ENCODE measurements at regions not wholly inside any gene's neighbourhood (a gene's known extent, or its start where the extent isn't known, plus 50 kb on each side); places are given as distances from the start of the nearest gene placed in this dataset.
A peak's percentile ranks its signal among the peaks of the same experiment; 100 is the strongest.

DNA sequence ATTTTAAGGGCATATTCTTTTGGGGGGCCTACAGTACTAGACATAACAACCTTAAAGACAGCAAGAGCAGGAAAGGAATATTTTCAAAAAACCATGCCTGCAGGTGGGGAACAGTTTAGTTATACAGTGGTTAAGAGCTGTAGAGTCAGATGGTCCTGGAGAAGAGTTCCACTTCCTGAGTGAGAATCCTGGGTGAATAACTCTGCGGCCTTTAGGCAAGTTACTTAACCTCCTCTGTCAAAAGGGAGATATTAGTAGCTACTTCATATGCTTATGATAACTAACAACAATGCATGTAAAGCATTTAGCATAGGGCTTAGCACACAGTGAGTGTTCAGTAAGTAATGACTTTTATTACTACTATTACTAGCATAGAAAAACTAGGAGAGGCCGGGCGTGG is 119.2 kb upstream of the TAB2 start:
- no peaks in the 10 kb centered on the region for H3K4me1 ChIP-seq (ENCODE audit: insufficient read depth, low read length)
- H3K27me3 ChIP-seq (ENCODE audit: insufficient read depth, low read length) = peaks cover 2% of the 10 kb centered on the region
- no peaks in the 10 kb centered on the region for H3K9me3 ChIP-seq (ENCODE audit: low read depth, low read length)
- H3K79me2 ChIP-seq (ENCODE audit: insufficient read depth, low read length) = no peaks in the 10 kb centered on the region
- no peaks in the 10 kb centered on the region for H3K36me3 ChIP-seq (ENCODE audit: insufficient read depth, low read length)
- TF ChIP-seq, protein P1, sequence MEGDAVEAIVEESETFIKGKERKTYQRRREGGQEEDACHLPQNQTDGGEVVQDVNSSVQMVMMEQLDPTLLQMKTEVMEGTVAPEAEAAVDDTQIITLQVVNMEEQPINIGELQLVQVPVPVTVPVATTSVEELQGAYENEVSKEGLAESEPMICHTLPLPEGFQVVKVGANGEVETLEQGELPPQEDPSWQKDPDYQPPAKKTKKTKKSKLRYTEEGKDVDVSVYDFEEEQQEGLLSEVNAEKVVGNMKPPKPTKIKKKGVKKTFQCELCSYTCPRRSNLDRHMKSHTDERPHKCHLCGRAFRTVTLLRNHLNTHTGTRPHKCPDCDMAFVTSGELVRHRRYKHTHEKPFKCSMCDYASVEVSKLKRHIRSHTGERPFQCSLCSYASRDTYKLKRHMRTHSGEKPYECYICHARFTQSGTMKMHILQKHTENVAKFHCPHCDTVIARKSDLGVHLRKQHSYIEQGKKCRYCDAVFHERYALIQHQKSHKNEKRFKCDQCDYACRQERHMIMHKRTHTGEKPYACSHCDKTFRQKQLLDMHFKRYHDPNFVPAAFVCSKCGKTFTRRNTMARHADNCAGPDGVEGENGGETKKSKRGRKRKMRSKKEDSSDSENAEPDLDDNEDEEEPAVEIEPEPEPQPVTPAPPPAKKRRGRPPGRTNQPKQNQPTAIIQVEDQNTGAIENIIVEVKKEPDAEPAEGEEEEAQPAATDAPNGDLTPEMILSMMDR (IDR thresholded peaks at IDR 0.05; ENCODE audit: extremely low read depth, low read depth, low read length) = no peak
- no peak for DNase-seq (ENCODE audit: insufficient read length, low spot score, missing footprints)
- H2AFZ ChIP-seq (ENCODE audit: low read length) = no peak overlapping the region
- no peak overlapping the region for H3K27ac ChIP-seq (ENCODE audit: low read depth, low read length)
- H4K20me1 ChIP-seq (ENCODE audit: insufficient read depth, low read length) = no peaks in the 10 kb centered on the region
- H3K4me3 ChIP-seq (ENCODE audit: insufficient read depth, low read length) = no peak overlapping the region
- H3K4me2 ChIP-seq (ENCODE audit: insufficient read depth, low read length) = no peak overlapping the region

DNA sequence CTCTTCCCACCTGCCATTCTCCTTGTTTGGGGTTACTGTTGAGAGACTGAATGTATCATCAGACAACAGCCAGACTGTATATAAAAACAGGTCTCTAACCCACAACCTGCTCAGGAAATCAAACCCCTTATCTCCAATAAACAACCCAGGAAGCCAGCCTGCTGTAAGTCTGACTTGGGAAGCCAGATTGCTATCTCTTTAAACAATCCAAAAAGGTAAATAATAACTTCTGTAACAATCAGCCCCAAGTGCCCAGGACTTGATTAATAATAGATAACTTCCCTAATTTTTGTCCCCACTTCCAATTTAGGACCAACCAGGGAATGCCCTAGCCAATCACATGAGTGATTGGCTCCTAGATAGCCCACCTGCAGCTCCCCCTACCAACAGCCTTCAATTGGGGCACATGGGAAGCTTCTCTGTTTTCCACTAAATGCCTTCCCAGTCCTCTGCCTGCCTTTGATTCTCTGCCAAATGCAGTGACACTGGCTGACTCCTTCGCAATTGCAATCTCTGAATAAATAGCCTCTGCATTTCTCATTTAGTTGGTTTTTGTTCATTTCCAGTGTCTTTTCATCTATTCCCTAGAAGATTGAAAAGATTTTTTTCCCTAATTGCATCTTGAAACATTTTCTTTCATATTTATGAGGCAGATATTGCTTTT is 117.1 kb upstream of the TAB2 start:
- H3K4me3 ChIP-seq (ENCODE audit: insufficient read depth, low read length) = no peak overlapping the region
- H2AFZ ChIP-seq (ENCODE audit: low read length) = no peak overlapping the region
- no peaks in the 10 kb centered on the region for H4K20me1 ChIP-seq (ENCODE audit: insufficient read depth, low read length)
- H3K27ac ChIP-seq (ENCODE audit: low read depth, low read length) = no peak overlapping the region
- no peaks in the 10 kb centered on the region for H3K79me2 ChIP-seq (ENCODE audit: insufficient read depth, low read length)
- DNase-seq (ENCODE audit: insufficient read length, low spot score, missing footprints) = no peak
- H3K9me3 ChIP-seq (ENCODE audit: low read depth, low read length) = no peaks in the 10 kb centered on the region
- no peaks in the 10 kb centered on the region for H3K4me1 ChIP-seq (ENCODE audit: insufficient read depth, low read length)
- TF ChIP-seq, protein P1 (IDR thresholded peaks at IDR 0.05; ENCODE audit: extremely low read depth, low read depth, low read length) = no peak
- no peaks in the 10 kb centered on the region for H3K36me3 ChIP-seq (ENCODE audit: insufficient read depth, low read length)
- H3K27me3 ChIP-seq (ENCODE audit: insufficient read depth, low read length) = no peaks in the 10 kb centered on the region
- no peak overlapping the region for H3K4me2 ChIP-seq (ENCODE audit: insufficient read depth, low read length)

DNA sequence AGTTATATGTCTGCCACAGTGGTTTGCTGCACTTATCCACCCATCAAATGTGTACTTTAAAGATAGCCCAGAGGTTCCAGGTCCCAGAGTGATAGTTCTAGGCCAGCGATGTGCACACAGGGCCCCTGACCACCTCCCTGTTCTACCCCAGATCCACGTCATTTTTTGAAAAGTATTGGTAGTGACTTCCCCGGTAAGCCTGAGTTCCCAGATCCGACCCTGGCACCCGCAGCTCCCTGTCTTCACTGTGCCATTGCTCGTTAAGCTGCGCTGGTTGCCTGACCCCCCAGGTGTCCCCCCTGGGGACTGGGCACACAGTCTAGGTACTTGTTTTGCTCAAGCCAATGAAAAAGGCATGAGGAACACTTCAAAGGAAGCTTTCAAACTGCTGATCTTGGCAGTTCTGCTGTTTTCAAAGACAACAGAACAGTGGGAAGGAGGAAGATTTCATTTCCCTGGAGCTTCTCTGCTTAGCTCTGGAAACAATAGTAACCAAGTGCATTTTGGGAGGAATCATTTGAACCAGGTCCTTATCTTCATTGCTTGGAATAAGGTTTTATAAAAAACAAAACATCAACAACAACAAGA is 116.3 kb upstream of the TAB2 start:
- no peaks in the 10 kb centered on the region for H3K79me2 ChIP-seq (ENCODE audit: insufficient read depth, low read length)
- H4K20me1 ChIP-seq (ENCODE audit: insufficient read depth, low read length) = no peaks in the 10 kb centered on the region
- H3K4me3 ChIP-seq (ENCODE audit: insufficient read depth, low read length) = no peak overlapping the region
- no peaks in the 10 kb centered on the region for H3K27me3 ChIP-seq (ENCODE audit: insufficient read depth, low read length)
- H3K4me2 ChIP-seq (ENCODE audit: insufficient read depth, low read length) = no peak overlapping the region
- H3K4me1 ChIP-seq (ENCODE audit: insufficient read depth, low read length) = no peaks in the 10 kb centered on the region
- H3K9me3 ChIP-seq (ENCODE audit: low read depth, low read length) = no peaks in the 10 kb centered on the region
- no peaks in the 10 kb centered on the region for H3K36me3 ChIP-seq (ENCODE audit: insufficient read depth, low read length)
- TF ChIP-seq, protein P1 (IDR thresholded peaks at IDR 0.05; ENCODE audit: extremely low read depth, low read depth, low read length) = no peak
- no peak for DNase-seq (ENCODE audit: insufficient read length, low spot score, missing footprints)
- H2AFZ ChIP-seq (ENCODE audit: low read length) = peak overlapping the region; percentile 28
- no peak overlapping the region for H3K27ac ChIP-seq (ENCODE audit: low read depth, low read length)

DNA sequence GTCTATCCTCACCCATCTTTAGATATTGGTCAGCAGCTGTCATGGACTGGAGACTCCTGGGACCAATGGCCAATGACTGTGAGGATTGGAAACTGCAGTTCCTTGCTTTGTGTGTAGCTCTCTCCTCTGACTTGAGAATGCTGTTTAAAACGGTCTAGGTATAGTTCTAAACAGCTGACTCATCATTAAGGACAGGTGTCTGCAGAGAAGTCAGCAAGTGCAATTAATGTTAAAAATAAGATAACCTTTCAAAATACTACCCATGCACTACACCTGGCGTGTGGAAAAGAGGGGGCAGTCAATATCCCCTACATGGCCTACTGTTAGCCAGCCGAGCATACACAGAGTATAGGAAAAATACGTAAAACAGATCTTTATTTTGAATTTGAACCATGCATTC is 115.4 kb upstream of the TAB2 start:
- H3K4me3 ChIP-seq (ENCODE audit: insufficient read depth, low read length) = no peak overlapping the region
- DNase-seq (ENCODE audit: insufficient read length, low spot score, missing footprints) = no peak

More for the DNA sequence above, 115.4 kb upstream of the TAB2 start:
- Histone ChIP-seq H3K4me1 (ENCODE audit: insufficient read depth, low read length) (no peaks in the 10 kb centered on the region), H3K27me3 (ENCODE audit: insufficient read depth, low read length) (no peaks in the 10 kb centered on the region), H3K79me2 (ENCODE audit: insufficient read depth, low read length) (no peaks in the 10 kb centered on the region), H3K4me2 (ENCODE audit: insufficient read depth, low read length) (no peak overlapping the region), H4K20me1 (ENCODE audit: insufficient read depth, low read length) (no peaks in the 10 kb centered on the region), H3K27ac (ENCODE audit: low read depth, low read length) (no peak overlapping the region), H3K9me3 (ENCODE audit: low read depth, low read length) (no peaks in the 10 kb centered on the region), H2AFZ (ENCODE audit: low read length) (no peak overlapping the region), H3K36me3 (ENCODE audit: insufficient read depth, low read length) (no peaks in the 10 kb centered on the region)
- TF ChIP-seq, protein P1 (IDR thresholded peaks at IDR 0.05; ENCODE audit: extremely low read depth, low read depth, low read length) = no peak

Measured in osteoblast (primary cell).